HUES6 (cell line): ENCODE measurements at regions not wholly inside any gene's neighbourhood (a gene's known extent, or its start where the extent isn't known, plus 50 kb on each side); places are given as distances from the start of the nearest gene placed in this dataset.

ENCODE experiments used
- H3K27ac ChIP-seq: 2 replicates; pipeline ENCODE4 v1.7.0; 2013; ENCODE audit warnings: low read depth, mild to moderate bottlenecking, low read length, inconsistent platforms
- H3K27me3 ChIP-seq: 2 replicates; pipeline ENCODE4 v1.6.1; 2013; ENCODE audit warnings: low read length; ENCODE audit not compliant: control insufficient read depth, insufficient read depth
- H3K36me3 ChIP-seq: 2 replicates; pipeline ENCODE4 v1.6.1; 2013; ENCODE audit warnings: low read length; ENCODE audit not compliant: control insufficient read depth, insufficient read depth
- H3K4me1 ChIP-seq: 2 replicates; pipeline ENCODE4 v1.6.1; 2013; ENCODE audit warnings: low read length; ENCODE audit not compliant: control insufficient read depth, insufficient read depth
- H3K4me3 ChIP-seq: 2 replicates; pipeline ENCODE4 v1.5.1; 2013; ENCODE audit warnings: low read depth, low read length
- H3K9ac ChIP-seq: one replicate; pipeline ENCODE4 v1.6.1; 2013; ENCODE audit warnings: mild to moderate bottlenecking, low read length
- H3K9me3 ChIP-seq: 2 replicates; pipeline ENCODE4 v1.6.1; 2013; ENCODE audit warnings: low read depth, low read length; ENCODE audit not compliant: control insufficient read depth, insufficient read depth

- peaks cover 4% of the 10 kb centered on the region; the same call in 1 of the 2 replicates for H3K9me3 ChIP-seq
Measured at GRCh38 chr2:81583311-81584108, 1279.0 kb upstream of the LRRTM1 start.

GRCh38 chr2:81576713-81577112 lies 1272.2 kb upstream of the LRRTM1 start:
- no peak overlapping the region for H3K9ac ChIP-seq
- H3K9me3 ChIP-seq: no peaks in the 10 kb centered on the region
- H3K27ac ChIP-seq: no peak overlapping the region
- H3K4me3 ChIP-seq: no peak overlapping the region
- no peaks in the 10 kb centered on the region for H3K4me1 ChIP-seq
- H3K36me3 ChIP-seq: no peaks in the 10 kb centered on the region
- no peaks in the 10 kb centered on the region for H3K27me3 ChIP-seq

More at GRCh38 chr2:81583311-81584108, 1279.0 kb upstream of the LRRTM1 start:
- no peaks in the 10 kb centered on the region for H3K4me1 ChIP-seq
- H3K36me3 ChIP-seq: no peaks in the 10 kb centered on the region
- H3K4me3 ChIP-seq: no peak overlapping the region
- no peak overlapping the region for H3K9ac ChIP-seq
- H3K27ac ChIP-seq: no peak overlapping the region
- H3K27me3 ChIP-seq: no peaks in the 10 kb centered on the region

DNA sequence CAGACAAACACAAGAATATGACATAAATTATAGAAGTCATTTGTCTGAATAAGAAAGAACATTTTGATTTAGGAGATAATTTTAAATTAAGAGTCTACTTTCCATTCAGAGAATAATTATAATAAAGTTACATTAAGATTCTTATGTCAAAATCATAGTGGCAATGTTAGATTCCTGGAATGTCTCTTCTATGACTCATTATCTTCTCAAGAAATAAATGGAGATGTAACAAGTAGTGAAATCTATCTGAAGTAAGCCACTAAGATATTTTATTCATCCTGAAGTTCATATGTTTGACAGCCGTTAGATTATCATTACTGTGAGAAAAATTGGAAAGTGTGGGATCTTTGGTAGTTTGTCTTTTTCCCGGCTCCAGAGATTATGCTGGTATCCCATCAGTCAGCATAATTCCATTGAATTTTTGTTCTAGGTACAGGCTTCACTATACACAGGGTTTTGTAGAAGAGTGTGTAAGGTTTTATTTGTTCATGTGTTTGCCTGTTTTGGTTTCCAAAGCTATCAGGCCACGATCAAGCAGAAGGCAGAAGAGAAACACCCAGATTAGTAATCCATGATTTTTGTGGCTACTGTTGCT lies 1246.6 kb upstream of the LRRTM1 start:
- no peaks in the 10 kb centered on the region for H3K9me3 ChIP-seq
- H3K27ac ChIP-seq: no peak overlapping the region
- H3K4me1 ChIP-seq: no peaks in the 10 kb centered on the region
- H3K27me3 ChIP-seq: no peaks in the 10 kb centered on the region
- H3K36me3 ChIP-seq: no peaks in the 10 kb centered on the region
- H3K9ac ChIP-seq: no peak overlapping the region
- H3K4me3 ChIP-seq: no peak overlapping the region

DNA sequence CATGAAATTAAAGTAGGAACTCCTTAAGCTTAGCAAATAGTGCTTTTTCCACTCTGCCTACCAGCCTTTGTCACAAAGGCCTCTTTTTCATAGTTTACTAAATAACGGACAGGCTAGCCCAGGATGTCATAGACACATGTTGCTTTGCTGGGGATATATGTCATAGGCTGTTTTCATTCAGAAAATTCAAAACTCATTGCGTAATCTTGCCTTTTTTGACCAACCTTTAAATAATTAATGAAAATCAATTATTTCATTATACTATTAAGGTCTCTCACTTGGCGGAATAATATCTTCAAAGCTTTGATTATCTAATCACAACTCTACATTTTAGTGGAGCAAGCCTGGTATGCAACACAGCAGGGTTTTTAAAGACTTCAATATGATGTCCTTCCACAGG lies 1245.7 kb upstream of the LRRTM1 start:
- H3K9me3 ChIP-seq: no peaks in the 10 kb centered on the region
- no peak overlapping the region for H3K4me3 ChIP-seq
- H3K4me1 ChIP-seq: no peaks in the 10 kb centered on the region
- no peaks in the 10 kb centered on the region for H3K36me3 ChIP-seq
- no peak overlapping the region for H3K9ac ChIP-seq
- no peaks in the 10 kb centered on the region for H3K27me3 ChIP-seq
- H3K27ac ChIP-seq: no peak overlapping the region

DNA sequence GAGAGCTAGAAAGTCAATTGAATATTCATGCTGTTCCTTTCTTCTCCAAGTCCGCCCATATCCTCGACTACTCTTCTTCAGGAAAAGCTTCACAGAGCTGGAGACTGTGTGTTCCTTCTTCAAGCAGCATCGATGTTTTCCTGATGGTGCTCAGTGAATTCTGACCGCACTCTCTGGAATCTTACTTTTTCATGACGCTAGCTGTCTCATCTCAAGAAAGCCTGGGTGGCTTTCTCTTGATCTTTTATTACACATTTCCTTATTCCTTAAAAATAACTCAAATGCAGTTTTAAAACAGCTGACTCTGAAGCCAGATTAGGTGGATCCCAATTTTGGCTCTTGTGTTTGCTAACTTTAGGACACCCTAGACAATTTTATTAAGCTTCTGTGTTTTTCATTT lies 1245.1 kb upstream of the LRRTM1 start:
- Histone ChIP-seq H3K27ac (no peak overlapping the region), H3K27me3 (no peaks in the 10 kb centered on the region), H3K9ac (no peak overlapping the region), H3K4me3 (no peak overlapping the region), H3K4me1 (no peaks in the 10 kb centered on the region), H3K36me3 (no peaks in the 10 kb centered on the region), H3K9me3 (no peaks in the 10 kb centered on the region)

DNA sequence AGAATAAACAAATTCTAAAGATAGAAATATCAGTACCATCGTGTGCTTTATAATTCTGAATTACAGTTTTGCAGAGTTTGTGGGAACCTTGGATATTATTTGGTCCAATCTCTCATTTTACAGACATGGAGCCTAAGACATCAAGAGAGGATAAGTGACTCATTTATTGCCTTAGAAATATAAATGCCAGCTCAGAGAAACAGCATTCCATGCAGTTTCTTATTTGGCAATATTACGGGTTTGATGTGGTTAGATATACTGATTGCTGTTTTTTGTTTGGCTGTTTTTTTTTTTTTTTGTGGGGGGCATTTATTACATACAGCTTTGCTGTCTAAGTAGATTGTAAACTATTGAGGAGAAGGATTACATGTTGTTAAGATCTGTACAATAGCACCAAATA lies 1241.1 kb upstream of the LRRTM1 start:
- Histone ChIP-seq H3K4me1 (no peaks in the 10 kb centered on the region), H3K4me3 (no peak overlapping the region), H3K27ac (no peak overlapping the region), H3K27me3 (no peaks in the 10 kb centered on the region), H3K9me3 (no peaks in the 10 kb centered on the region), H3K9ac (no peak overlapping the region), H3K36me3 (no peaks in the 10 kb centered on the region)

DNA sequence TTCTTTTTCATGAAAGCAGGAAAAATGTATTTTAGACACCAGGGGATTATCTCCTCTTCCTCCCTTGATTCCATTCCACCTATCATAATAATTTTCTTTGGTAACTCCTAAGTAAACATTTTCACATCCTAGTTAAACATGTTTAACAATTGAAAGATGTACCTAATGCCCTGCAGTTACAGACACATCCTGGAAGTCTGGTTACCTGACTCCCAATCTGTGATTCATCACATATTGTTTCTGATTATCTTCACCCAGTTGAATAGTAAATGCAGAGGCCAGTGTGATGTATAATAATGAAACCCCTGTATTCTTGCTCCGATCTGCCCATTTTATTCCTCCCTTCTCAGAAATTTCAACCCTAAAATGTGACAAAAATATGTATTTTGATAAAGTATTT lies 1237.6 kb upstream of the LRRTM1 start:
- Histone ChIP-seq H3K9me3 (no peaks in the 10 kb centered on the region), H3K4me3 (no peak overlapping the region), H3K27ac (no peak overlapping the region)

GRCh38 chr2:81529944-81530343 lies 1225.4 kb upstream of the LRRTM1 start:
- Histone ChIP-seq H3K27me3 (no peaks in the 10 kb centered on the region), H3K27ac (no peak overlapping the region), H3K4me3 (no peak overlapping the region), H3K9ac (no peak overlapping the region), H3K4me1 (peaks cover 6% of the 10 kb centered on the region), H3K36me3 (no peaks in the 10 kb centered on the region), H3K9me3 (no peaks in the 10 kb centered on the region)

More for the DNA sequence above, 1237.6 kb upstream of the LRRTM1 start:
- no peaks in the 10 kb centered on the region for H3K36me3 ChIP-seq
- no peak overlapping the region for H3K9ac ChIP-seq
- no peaks in the 10 kb centered on the region for H3K4me1 ChIP-seq
- H3K27me3 ChIP-seq: no peaks in the 10 kb centered on the region

DNA sequence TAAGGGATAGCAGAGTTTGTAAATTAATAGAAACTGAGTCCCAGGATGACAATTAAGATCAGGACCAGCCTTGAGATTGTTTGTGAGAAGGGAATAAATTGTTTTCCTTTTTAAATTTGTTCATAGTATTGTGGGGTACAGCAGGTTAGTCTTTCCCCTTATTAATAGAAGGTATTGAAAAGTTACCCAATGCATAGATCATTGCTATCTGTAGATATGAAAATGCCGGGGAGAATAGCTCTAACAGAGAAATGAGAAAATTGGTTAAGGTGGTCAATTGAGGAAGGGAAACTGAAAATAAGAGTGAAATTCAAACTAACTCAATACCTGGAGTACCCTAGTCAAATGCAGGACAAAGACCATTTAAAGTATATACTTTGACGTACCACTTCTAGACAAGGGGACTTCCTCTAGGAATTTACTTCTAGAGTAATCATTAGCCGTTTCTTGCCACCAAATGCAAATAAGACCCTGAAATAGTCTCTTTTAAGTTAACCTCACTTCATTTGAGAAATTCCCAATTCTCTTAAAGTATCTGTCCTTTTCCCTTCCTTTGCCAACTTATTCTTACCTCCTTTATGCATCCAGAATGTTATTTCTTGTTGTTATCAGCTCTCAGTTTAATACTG lies 1224.4 kb upstream of the LRRTM1 start:
- Histone ChIP-seq H3K27me3 (no peaks in the 10 kb centered on the region), H3K4me1 (peaks cover 6% of the 10 kb centered on the region), H3K36me3 (no peaks in the 10 kb centered on the region), H3K9ac (no peak overlapping the region), H3K4me3 (no peak overlapping the region), H3K9me3 (no peaks in the 10 kb centered on the region), H3K27ac (no peak overlapping the region)

- Histone ChIP-seq H3K9me3 (no peaks in the 10 kb centered on the region), H3K4me1 (no peaks in the 10 kb centered on the region), H3K27ac (no peak overlapping the region), H3K4me3 (no peak overlapping the region), H3K27me3 (no peaks in the 10 kb centered on the region), H3K9ac (no peak overlapping the region), H3K36me3 (no peaks in the 10 kb centered on the region)
Measured at GRCh38 chr2:81523344-81523743, 1218.8 kb upstream of the LRRTM1 start.

DNA sequence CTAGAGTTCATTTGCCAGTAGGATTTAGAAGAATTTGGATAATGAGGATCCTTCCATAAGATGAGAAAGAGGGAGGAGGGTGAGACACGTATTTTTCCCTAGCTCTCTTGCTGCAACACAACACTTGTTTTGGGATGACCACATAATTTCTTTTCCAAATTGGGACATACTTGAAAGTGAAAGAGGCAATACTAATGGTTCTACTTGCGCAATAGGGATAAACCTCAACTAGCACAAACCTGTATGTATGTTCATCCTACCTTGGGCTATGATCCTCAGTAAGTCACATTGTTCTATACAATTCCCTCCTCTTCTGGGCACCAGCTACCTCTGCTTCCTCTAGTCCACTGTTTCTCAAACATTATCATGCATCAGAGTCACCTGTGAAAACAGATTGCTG lies 1208.8 kb upstream of the LRRTM1 start:
- Histone ChIP-seq H3K4me1 (no peaks in the 10 kb centered on the region), H3K36me3 (no peaks in the 10 kb centered on the region), H3K4me3 (no peak overlapping the region), H3K9ac (no peak overlapping the region), H3K27ac (no peak overlapping the region), H3K27me3 (no peaks in the 10 kb centered on the region), H3K9me3 (0 out of 2 replicates have a peak, but pooled peaks cover 3% of the 10 kb centered on the region)
